MCF 10A (cell line): ENCODE measurements at regions not wholly inside any gene's neighbourhood (a gene's known extent, or its start where the extent isn't known, plus 50 kb on each side); places are given as distances from the start of the nearest gene placed in this dataset.
A peak's percentile ranks its signal among the peaks of the same experiment; 100 is the strongest.

Source experiments
- BruUV-seq: library from RNA; stranded (reverse); fragments of 400-500 nt; replicated peaks from 2 replicates; lab custom pipeline; 2021; lab: Mats Ljungman, UMichigan
- CTCF ChIA-PET: fragments of 300-600 bp; sonication (Branson Sonifier 250); formaldehyde crosslinking; extraction: SDS; loops from one replicate; lab custom pipeline; 2021; ENCODE audit warnings: antibody characterized with exemption, inconsistent platforms; lab: Yijun Ruan, JAX
- POLR2A ChIA-PET: fragments of 300-600, 350-650 bp; sonication (Branson Sonifier 250); formaldehyde crosslinking; extraction: SDS; loops from one replicate; lab custom pipeline; 2020; ENCODE audit warnings: antibody characterized with exemption, inconsistent platforms; lab: Yijun Ruan, JAX
- DNase-seq: peaks from one replicate; pipeline ENCODE4 v3.0.0-alpha.2; 2018; ENCODE audit not compliant: unreplicated experiment
- H3K27ac Mint-ChIP-seq: one replicate; pipeline ENCODE4 v1.8.0; 2022; ENCODE audit warnings: mild to moderate bottlenecking, low read depth, mixed read lengths; ENCODE audit not compliant: unreplicated experiment
- H3K27me3 Mint-ChIP-seq: one replicate; pipeline ENCODE4 v1.8.0; 2022; ENCODE audit warnings: mixed read lengths; ENCODE audit not compliant: insufficient read depth, unreplicated experiment
- H3K36me3 Mint-ChIP-seq: one replicate; pipeline ENCODE4 v1.8.0; 2022; ENCODE audit warnings: mild to moderate bottlenecking, moderate library complexity, mixed read lengths; ENCODE audit not compliant: insufficient read depth, unreplicated experiment
- H3K4me1 Mint-ChIP-seq: one replicate; pipeline ENCODE4 v1.8.0; 2022; ENCODE audit warnings: mixed read lengths; ENCODE audit not compliant: insufficient read depth, unreplicated experiment
- H3K4me3 Mint-ChIP-seq: one replicate; pipeline ENCODE4 v1.8.0; 2022; ENCODE audit warnings: mild to moderate bottlenecking, moderate library complexity, mixed read lengths; ENCODE audit not compliant: unreplicated experiment
- H3K9me3 Mint-ChIP-seq: one replicate; pipeline ENCODE4 v1.8.0; 2022; ENCODE audit warnings: mixed read lengths; ENCODE audit not compliant: unreplicated experiment
- CTCF ChIP-seq: fragments of 200-600 bp; IDR thresholded peaks from one replicate; pipeline ENCODE4 v1.8.0; 2022; ENCODE audit warnings: antibody characterized with exemption, mild to moderate bottlenecking; ENCODE audit not compliant: unreplicated experiment
- intact Hi-C: fragments of 100-400 bp; cut with micrococcal nuclease; formaldehyde crosslinking; loops from 2 replicates; pipeline ENCODE4 v1.14.1; 2022

- Mint-ChIP-seq H3K36me3 (no peaks in the 10 kb centered on the region), H3K4me3 (no peak overlapping the region), H3K27me3 (no peaks in the 10 kb centered on the region), H3K27ac (no peak overlapping the region), H3K9me3 (no peaks in the 10 kb centered on the region), H3K4me1 (peaks cover 8% of the 10 kb centered on the region)
- CTCF ChIA-PET, result no interaction called here
- intact Hi-C loops, result no loop called here
- TF ChIP-seq CTCF, result no peak
- BruUV-seq, result no TSS peak
- POLR2A ChIA-PET, result no interaction called here
- no peak for DNase-seq
These were observed 818.6 kb upstream of the RAB6C start for GRCh38 chr2:129160879-129161278.

- POLR2A ChIA-PET, result interaction anchor here (0.5 to 1.1 kb wide), 3 partner anchors 10 to 860 kb away, joined by 3 read pairs; no protein-coding TSS in a partner anchor
- no peak for TF ChIP-seq CTCF
- Mint-ChIP-seq H3K4me1 (peaks cover 8% of the 10 kb centered on the region), H3K9me3 (no peaks in the 10 kb centered on the region), H3K27me3 (no peaks in the 10 kb centered on the region), H3K36me3 (no peaks in the 10 kb centered on the region), H3K4me3 (no peak overlapping the region), H3K27ac (peak overlapping the region; percentile 76)
- intact Hi-C loops, result no loop called here
- no peak for DNase-seq
- CTCF ChIA-PET, result interaction anchor here (0.5 to 0.9 kb wide), 4 partner anchors 13 to 478 kb away, joined by 3 to 4 read pairs (median 3); no protein-coding TSS in a partner anchor
- BruUV-seq, result no TSS peak
These were observed 815.1 kb upstream of the RAB6C start for GRCh38 chr2:129164220-129164949.

- Mint-ChIP-seq H3K4me1 (peaks cover 8% of the 10 kb centered on the region), H3K36me3 (no peaks in the 10 kb centered on the region), H3K9me3 (no peaks in the 10 kb centered on the region), H3K27me3 (no peaks in the 10 kb centered on the region), H3K4me3 (no peak overlapping the region), H3K27ac (peak overlapping the region; percentile 76)
- peak; percentile 6 for DNase-seq
- TF ChIP-seq CTCF, result no peak
- ChIA-PET POLR2A (interaction anchor here (0.5 to 1.1 kb wide), 3 partner anchors 11 to 860 kb away, joined by 3 read pairs; no protein-coding TSS in a partner anchor), CTCF (interaction anchor here (0.9 kb wide), 1 partner anchor 104 kb away, joined by 3 read pairs; no protein-coding TSS in a partner anchor)
- BruUV-seq, result no TSS peak
- intact Hi-C loops, result no loop called here
These were observed 814.5 kb upstream of the RAB6C start for GRCh38 chr2:129165006-129165405.

- peaks cover 8% of the 10 kb centered on the region for H3K4me1 Mint-ChIP-seq
- no peak overlapping the region for H3K27ac Mint-ChIP-seq
- CTCF ChIA-PET, result no interaction called here
- intact Hi-C loops, result no loop called here
- H3K4me3 Mint-ChIP-seq, result no peak overlapping the region
- TF ChIP-seq CTCF, result no peak
- H3K9me3 Mint-ChIP-seq, result peaks cover 3% of the 10 kb centered on the region
- POLR2A ChIA-PET, result interaction anchor here (0.6 kb wide), 1 partner anchor 38 kb away, joined by 3 read pairs; no protein-coding TSS in a partner anchor
- no peaks in the 10 kb centered on the region for H3K27me3 Mint-ChIP-seq
- BruUV-seq, result no TSS peak
- H3K36me3 Mint-ChIP-seq, result no peaks in the 10 kb centered on the region
- DNase-seq, result no peak
These were observed 812.0 kb upstream of the RAB6C start for GRCh38 chr2:129167456-129167855.
